WERI-Rb-1 (cell line): ENCODE measurements at regions not wholly inside any gene's neighbourhood (a gene's known extent, or its start where the extent isn't known, plus 50 kb on each side); places are given as distances from the start of the nearest gene placed in this dataset.

Source experiments
- DNase-seq: peaks from one replicate; pipeline ENCODE4 v3.0.0-alpha.2; 2020
- H3K27ac ChIP-seq: fragments of 250-450 bp; sonication (Bioruptor Pico); 2 replicates; pipeline ENCODE4 v1.5.1; 2020; ENCODE audit warnings: mild to moderate bottlenecking, moderate library complexity
- H3K27me3 ChIP-seq: fragments of 250-450 bp; sonication (Bioruptor Pico); 2 replicates; pipeline ENCODE4 v1.5.1; 2021; ENCODE audit warnings: mild to moderate bottlenecking, low read depth, moderate library complexity; ENCODE audit not compliant: insufficient read depth, severe bottlenecking
- H3K36me3 ChIP-seq: fragments of 250-450 bp; sonication (Bioruptor Pico); 2 replicates; pipeline ENCODE4 v1.5.1; 2020; ENCODE audit warnings: mild to moderate bottlenecking, moderate library complexity
- H3K4me3 ChIP-seq: 2 replicates; pipeline ENCODE4 v1.5.1; 2011; ENCODE audit warnings: low read depth, mild to moderate bottlenecking, control low read depth, low read length
- H3K9me3 ChIP-seq: fragments of 250-450 bp; sonication (Bioruptor Pico); 2 replicates; pipeline ENCODE4 v1.5.1; 2021; ENCODE audit warnings: mild to moderate bottlenecking, moderate library complexity; ENCODE audit not compliant: severe bottlenecking
- TF ChIP-seq, protein P1 (sequence below): IDR thresholded peaks from 2 replicates; pipeline ENCODE4 v1.5.1; 2011; ENCODE audit warnings: low read depth, mild to moderate bottlenecking, control low read depth, inconsistent platforms, low read length

- no peaks in the 10 kb centered on the region for H3K27me3 ChIP-seq
- TF ChIP-seq, protein P1, sequence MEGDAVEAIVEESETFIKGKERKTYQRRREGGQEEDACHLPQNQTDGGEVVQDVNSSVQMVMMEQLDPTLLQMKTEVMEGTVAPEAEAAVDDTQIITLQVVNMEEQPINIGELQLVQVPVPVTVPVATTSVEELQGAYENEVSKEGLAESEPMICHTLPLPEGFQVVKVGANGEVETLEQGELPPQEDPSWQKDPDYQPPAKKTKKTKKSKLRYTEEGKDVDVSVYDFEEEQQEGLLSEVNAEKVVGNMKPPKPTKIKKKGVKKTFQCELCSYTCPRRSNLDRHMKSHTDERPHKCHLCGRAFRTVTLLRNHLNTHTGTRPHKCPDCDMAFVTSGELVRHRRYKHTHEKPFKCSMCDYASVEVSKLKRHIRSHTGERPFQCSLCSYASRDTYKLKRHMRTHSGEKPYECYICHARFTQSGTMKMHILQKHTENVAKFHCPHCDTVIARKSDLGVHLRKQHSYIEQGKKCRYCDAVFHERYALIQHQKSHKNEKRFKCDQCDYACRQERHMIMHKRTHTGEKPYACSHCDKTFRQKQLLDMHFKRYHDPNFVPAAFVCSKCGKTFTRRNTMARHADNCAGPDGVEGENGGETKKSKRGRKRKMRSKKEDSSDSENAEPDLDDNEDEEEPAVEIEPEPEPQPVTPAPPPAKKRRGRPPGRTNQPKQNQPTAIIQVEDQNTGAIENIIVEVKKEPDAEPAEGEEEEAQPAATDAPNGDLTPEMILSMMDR, result peak; percentile 98
- peak; percentile 79 for DNase-seq
- H3K9me3 ChIP-seq, result peaks cover 6% of the 10 kb centered on the region
- H3K4me3 ChIP-seq, result no peak overlapping the region
- no peak overlapping the region for H3K27ac ChIP-seq
- no peaks in the 10 kb centered on the region for H3K36me3 ChIP-seq
Observed at GRCh38 chr7:131859147-131859821, 302.9 kb upstream of the PODXL start.

DNA sequence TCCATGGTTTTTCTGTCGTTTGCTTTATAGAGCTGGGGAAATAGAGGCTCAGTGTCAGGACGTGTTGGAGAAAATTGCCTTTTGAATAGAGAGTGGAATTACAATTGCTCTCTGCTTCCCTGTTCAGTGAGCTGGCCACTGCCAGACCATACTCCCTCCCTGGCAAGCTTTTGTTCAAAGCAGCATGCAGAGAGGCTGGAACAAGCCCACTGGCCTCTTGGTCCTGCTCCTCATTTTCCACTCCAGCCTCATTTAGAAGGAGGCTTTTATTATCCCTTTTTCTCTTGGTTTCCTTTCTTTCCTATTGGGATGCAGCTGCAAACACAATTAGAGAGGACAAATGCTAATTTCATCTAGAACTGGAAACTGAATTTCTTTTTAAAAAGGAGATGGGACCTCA is 302.2 kb upstream of the PODXL start:
- H3K4me3 ChIP-seq, result no peak overlapping the region
- no peak for DNase-seq
- TF ChIP-seq, protein P1, result no peak
- peaks cover 12% of the 10 kb centered on the region for H3K9me3 ChIP-seq
- H3K36me3 ChIP-seq, result no peaks in the 10 kb centered on the region
- no peaks in the 10 kb centered on the region for H3K27me3 ChIP-seq
- H3K27ac ChIP-seq, result no peak overlapping the region

DNA sequence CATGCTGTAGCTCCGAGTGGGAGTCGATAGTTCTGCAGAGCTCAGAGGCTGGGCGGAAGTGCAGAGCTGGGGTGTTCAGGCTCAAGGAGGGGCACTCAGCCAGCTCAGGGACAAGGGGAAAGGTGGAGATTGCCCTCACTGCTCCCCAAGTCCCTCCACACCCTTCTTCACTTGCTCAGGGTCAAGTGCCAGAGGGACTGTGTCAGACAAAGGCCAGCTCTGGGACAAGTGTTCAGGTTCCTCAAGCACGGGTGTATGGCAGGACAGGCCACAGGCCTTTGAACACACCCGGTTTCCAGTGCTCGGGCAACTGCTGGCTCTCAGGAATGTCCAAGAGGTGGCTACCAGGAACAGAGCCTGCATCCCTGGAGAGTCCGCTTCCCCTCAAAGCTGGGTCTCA is 293.0 kb upstream of the PODXL start:
- Histone ChIP-seq H3K36me3 (no peaks in the 10 kb centered on the region), H3K9me3 (peaks cover 8% of the 10 kb centered on the region), H3K27ac (peak overlapping the region; percentile 70), H3K27me3 (no peaks in the 10 kb centered on the region), H3K4me3 (no peak overlapping the region)
- TF ChIP-seq, protein P1, result no peak
- DNase-seq, result no peak

DNA sequence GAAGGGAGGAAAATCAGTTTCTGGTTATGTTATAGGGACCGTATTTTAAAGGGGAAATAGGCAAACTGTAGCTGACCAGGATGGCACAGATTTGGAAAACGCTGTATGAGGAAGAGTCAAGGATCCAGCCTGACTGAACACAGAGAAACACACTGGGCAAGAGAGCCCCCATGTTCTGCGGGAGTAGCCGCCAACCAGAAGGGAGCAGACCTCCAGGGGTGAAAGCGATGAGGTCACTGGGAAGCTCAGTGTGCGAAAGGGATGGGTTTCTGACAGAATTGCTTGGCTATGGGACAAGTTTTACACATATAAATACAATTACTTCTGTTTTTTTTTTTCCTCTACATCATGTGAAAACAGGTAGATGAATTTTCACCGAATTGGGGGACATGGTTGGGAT is 291.6 kb upstream of the PODXL start:
- no peak overlapping the region for H3K4me3 ChIP-seq
- no peaks in the 10 kb centered on the region for H3K9me3 ChIP-seq
- H3K27ac ChIP-seq, result no peak overlapping the region; the same call in 1 of the 2 replicates
- no peaks in the 10 kb centered on the region for H3K36me3 ChIP-seq
- no peak for DNase-seq
- H3K27me3 ChIP-seq, result no peaks in the 10 kb centered on the region
- TF ChIP-seq, protein P1, result no peak

- H3K36me3 ChIP-seq, result no peaks in the 10 kb centered on the region
- TF ChIP-seq, protein P1, result no peak
- H3K27me3 ChIP-seq, result no peaks in the 10 kb centered on the region
- H3K4me3 ChIP-seq, result no peak overlapping the region
- no peak overlapping the region for H3K27ac ChIP-seq
- DNase-seq, result no peak
- no peaks in the 10 kb centered on the region for H3K9me3 ChIP-seq
Observed at GRCh38 chr7:131845573-131846314, 289.3 kb upstream of the PODXL start.
